H1 (cell line): ENCODE measurements at regions not wholly inside any gene's neighbourhood (a gene's known extent, or its start where the extent isn't known, plus 50 kb on each side); places are given as distances from the start of the nearest gene placed in this dataset.

Experiments
- CTCF ChIA-PET: fragments of 300-600 bp; sonication (Branson Sonifier 250); formaldehyde crosslinking; loops from one replicate; lab custom pipeline; 2021; ENCODE audit not compliant: partially characterized antibody; lab: Charles Lee
- POLR2A ChIA-PET: fragments of 300-600 bp; sonication (Branson Sonifier 250); formaldehyde crosslinking; loops from one replicate; lab custom pipeline; 2021; ENCODE audit warnings: inconsistent platforms; ENCODE audit not compliant: partially characterized antibody; lab: Charles Lee
- DNase-seq, 2 experiments: peaks; one replicate each; pipeline versions ENCODE4 v3.0.0 to v3.0.0-alpha.2; 2010 to 2022; ENCODE audit warnings: low spot score in 2 of 2, low read depth in 1 of 2, mixed read lengths in 1 of 2
- FAIRE-seq: peaks from 2 replicates; lab custom pipeline; 2011; peaks lifted over from hg19 to GRCh38; lab: Jason Lieb, UNC
- H2AFZ ChIP-seq: 2 replicates; pipeline ENCODE4 v1.8.1; 2012; ENCODE audit warnings: low read length, inconsistent platforms
- H2AK5ac ChIP-seq: 2 replicates; pipeline ENCODE4 v1.6.1; 2013; ENCODE audit warnings: low read depth, low read length
- H2BK120ac ChIP-seq: replicated peaks from 2 replicates; pipeline ENCODE3; 2013; ENCODE audit warnings: low read depth, low read length, inconsistent platforms
- H2BK12ac ChIP-seq: 2 replicates; pipeline ENCODE4 v1.6.1; 2013; ENCODE audit warnings: low read depth, low read length
- H2BK15ac ChIP-seq: 2 replicates; pipeline ENCODE4 v1.6.1; 2013; ENCODE audit warnings: low read length
- H2BK20ac ChIP-seq: 2 replicates; pipeline ENCODE4 v1.6.1; 2013; ENCODE audit warnings: low read length
- H2BK5ac ChIP-seq: 2 replicates; pipeline ENCODE4 v1.6.1; 2013; ENCODE audit warnings: low read depth, low read length
- H3K14ac ChIP-seq: 2 replicates; pipeline ENCODE4 v1.6.1; 2013; ENCODE audit warnings: inconsistent platforms; ENCODE audit not compliant: insufficient read length
- H3K18ac ChIP-seq: 2 replicates; pipeline ENCODE4 v1.6.1; 2013; ENCODE audit warnings: low read length; ENCODE audit errors: extremely low read depth
- H3K23ac ChIP-seq: 2 replicates; pipeline ENCODE4 v1.6.1; 2013; ENCODE audit warnings: inconsistent platforms; ENCODE audit not compliant: insufficient read length
- H3K23me2 ChIP-seq: 2 replicates; pipeline ENCODE4 v1.6.1; 2013; ENCODE audit warnings: low read depth, low read length
- H3K27ac ChIP-seq: 2 replicates; pipeline ENCODE4 v1.6.1; 2011; ENCODE audit warnings: low read depth, low read length, inconsistent platforms
- H3K27me3 ChIP-seq, 4 experiments: replicated peaks in 1 of 4; 1 replicate in 1 of 4; 2 replicates in 3 of 4; pipeline versions ENCODE4 v1.6.1 to v1.8.1; 2011 to 2013; ENCODE audit warnings: low read length in 3 of 4, mild to moderate bottlenecking in 3 of 4, inconsistent platforms in 2 of 4, mixed read lengths in 2 of 4, moderate library complexity in 1 of 4; ENCODE audit not compliant: control insufficient read depth in 3 of 4, insufficient read depth in 3 of 4; ENCODE audit errors: extremely low read depth in 1 of 4
- H3K36me3 ChIP-seq, 4 experiments: 2 replicates each; pipeline versions ENCODE4 v1.6.1 to v1.8.1; 2011 to 2013; ENCODE audit warnings: mild to moderate bottlenecking in 4 of 4, low read length in 3 of 4, moderate library complexity in 2 of 4, control low read depth in 1 of 4, inconsistent platforms in 1 of 4; ENCODE audit not compliant: insufficient read depth in 4 of 4, control insufficient read depth in 2 of 4
- H3K4ac ChIP-seq: replicated peaks from 2 replicates; pipeline ENCODE3; 2013; ENCODE audit warnings: low read length, low read depth, mixed read lengths, inconsistent platforms; ENCODE audit not compliant: insufficient read length
- H3K4me1 ChIP-seq, 4 experiments: replicated peaks in 1 of 4; 1 replicate in 1 of 4; 2 replicates in 3 of 4; pipeline versions ENCODE4 v1.6.1 to v1.8.1; 2011 to 2013; ENCODE audit warnings: low read length in 3 of 4, inconsistent platforms in 2 of 4, mixed read lengths in 1 of 4; ENCODE audit not compliant: insufficient read depth in 4 of 4, control insufficient read depth in 3 of 4
- H3K4me2 ChIP-seq, 2 experiments: 2 replicates each; pipeline versions ENCODE4 v1.6.1 to v1.8.1; 2011 to 2013; ENCODE audit warnings: low read depth in 2 of 2, low read length in 2 of 2, control low read depth in 1 of 2, inconsistent platforms in 1 of 2, mild to moderate bottlenecking in 1 of 2; ENCODE audit not compliant: insufficient read depth in 1 of 2
- H3K4me3 ChIP-seq, 4 experiments: fragments of 200-600, 300-600 bp in 1 of 4; sonication (generic), shearing (Covaris generic), sonication (Bioruptor Twin) in 1 of 4; 2 replicates each; pipeline versions ENCODE4 v1.5.1 to v1.8.1; 2011 to 2016; ENCODE audit warnings: low read length in 4 of 4, low read depth in 3 of 4, control low read depth in 2 of 4, inconsistent platforms in 2 of 4, mild to moderate bottlenecking in 2 of 4, mixed read lengths in 1 of 4, moderate library complexity in 1 of 4; ENCODE audit not compliant: insufficient read depth in 2 of 4; ENCODE audit errors: extremely low read depth in 1 of 4
- H3K56ac ChIP-seq: replicated peaks from 2 replicates; pipeline ENCODE3; 2013; ENCODE audit warnings: low read depth, mild to moderate bottlenecking, mixed read lengths, low read length, inconsistent platforms; ENCODE audit not compliant: insufficient read length
- H3K79me1 ChIP-seq: 2 replicates; pipeline ENCODE4 v1.6.1; 2013; ENCODE audit warnings: low read depth, low read length, control low read depth
- H3K79me2 ChIP-seq, 2 experiments: 2 replicates each; pipeline versions ENCODE4 v1.6.1 to v1.8.1; 2012 to 2013; ENCODE audit warnings: low read length in 2 of 2, mild to moderate bottlenecking in 2 of 2, inconsistent platforms in 1 of 2; ENCODE audit not compliant: insufficient read depth in 2 of 2, control insufficient read depth in 1 of 2
- H3K9ac ChIP-seq, 4 experiments: replicated peaks in 1 of 4; 1 replicate in 1 of 4; 2 replicates in 3 of 4; pipeline versions ENCODE4 v1.6.1 to v1.8.1; 2011 to 2013; ENCODE audit warnings: low read depth in 3 of 4, low read length in 3 of 4, control low read depth in 2 of 4, mild to moderate bottlenecking in 2 of 4, moderate library complexity in 2 of 4, inconsistent platforms in 1 of 4; ENCODE audit errors: extremely low read depth in 1 of 4
- H3K9me3 ChIP-seq, 2 experiments: 2 replicates each; pipeline versions ENCODE4 v1.6.1 to v1.8.1; 2012 to 2013; ENCODE audit warnings: mild to moderate bottlenecking in 2 of 2, moderate library complexity in 2 of 2, control low read depth in 1 of 2, inconsistent platforms in 1 of 2, low read depth in 1 of 2, low read length in 1 of 2, mixed read lengths in 1 of 2; ENCODE audit not compliant: insufficient read depth in 2 of 2
- H4K20me1 ChIP-seq, 2 experiments: replicated peaks in 1 of 2; 2 replicates each; pipeline versions ENCODE3 to v1.8.1; 2011 to 2013; ENCODE audit warnings: inconsistent platforms in 2 of 2, low read length in 2 of 2, mild to moderate bottlenecking in 1 of 2; ENCODE audit not compliant: insufficient read depth in 2 of 2, control insufficient read depth in 1 of 2
- H4K5ac ChIP-seq: 2 replicates; pipeline ENCODE4 v1.6.1; 2013; ENCODE audit warnings: low read length, low read depth, mixed read lengths, inconsistent platforms; ENCODE audit not compliant: insufficient read length
- H4K8ac ChIP-seq: 2 replicates; pipeline ENCODE4 v1.8.0; 2013; ENCODE audit warnings: mild to moderate bottlenecking, moderate library complexity, low read length, inconsistent platforms; ENCODE audit not compliant: insufficient read depth; ENCODE audit errors: extremely low read depth
- H4K91ac ChIP-seq: replicated peaks from 2 replicates; pipeline ENCODE3; 2013; ENCODE audit warnings: low read length, mixed read lengths, inconsistent platforms; ENCODE audit not compliant: insufficient read length
- KDM1A ChIP-seq: fragments of 200-600, 300-600 bp; sonication (generic); IDR thresholded peaks from 2 replicates; pipeline ENCODE4 v1.7.1; 2016; ENCODE audit warnings: mild to moderate bottlenecking, low read length, borderline replicate concordance
- ZNF274 ChIP-seq: IDR thresholded peaks from 2 replicates; pipeline ENCODE4 v1.7.0; 2012; ENCODE audit warnings: low read length, borderline replicate concordance; ENCODE audit errors: extremely low read depth
- WGBS, 2 experiments: shearing (Covaris generic) in 1 of 2; methylation state at CpG; one replicate each; pipeline versions ENCODE4 v1.1.6 to v1.1.7; 2013 to 2015; ENCODE audit warnings: low lambda C conversion rate in 2 of 2, mixed read lengths in 2 of 2, inconsistent platforms in 1 of 2, low coverage in 1 of 2, missing lambda C conversion rate in 1 of 2; ENCODE audit not compliant: insufficient replicate concordance in 2 of 2, insufficient coverage in 1 of 2, insufficient read length in 1 of 2; ENCODE audit errors: extremely low coverage in 1 of 2, missing lambda C conversion rate in 1 of 2; 5-methylcytosine and 5-hydroxymethylcytosine counted together

- H3K9me3 ChIP-seq: no peaks in the 10 kb centered on the region
- no peaks in the 10 kb centered on the region for H3K79me2 ChIP-seq
- no peak overlapping the region for H3K27ac ChIP-seq
- H3K4me2 ChIP-seq: no peak overlapping the region
- peak overlapping the region; percentile 67; the same call in 1 of the 2 replicates for H2BK5ac ChIP-seq
- H3K27me3 ChIP-seq: no peaks in the 10 kb centered on the region
- DNase-seq: no peak
- peaks cover 0 to 7% (median 4%) of the 10 kb centered on the region in 4 experiments; a peak in 4 of 7 replicates for H3K4me1 ChIP-seq
- no peak for FAIRE-seq
- no peaks in the 10 kb centered on the region for H4K20me1 ChIP-seq
- no peaks in the 10 kb centered on the region for H3K23me2 ChIP-seq
- H2BK12ac ChIP-seq: no peak overlapping the region; the same call in 1 of the 2 replicates
- CTCF ChIA-PET: no interaction called here
- H4K5ac ChIP-seq: no peak overlapping the region
- H3K23ac ChIP-seq: no peak overlapping the region
- no peak overlapping the region for H3K4me3 ChIP-seq
- POLR2A ChIA-PET: interaction anchor here (2.6 kb wide), 1 partner anchor 14 kb away, joined by 14 read pairs; no protein-coding TSS in a partner anchor
- H3K9ac ChIP-seq: no peak overlapping the region
- no peaks in the 10 kb centered on the region for H3K79me1 ChIP-seq
- no peaks in the 10 kb centered on the region for H3K36me3 ChIP-seq
- H3K4ac ChIP-seq: no peak overlapping the region
- peak overlapping the region; percentile 52; the same call in 1 of the 2 replicates for H2BK20ac ChIP-seq
- H2AK5ac ChIP-seq: no peak overlapping the region
- no peak overlapping the region for H2BK120ac ChIP-seq
- peak overlapping the region; percentile 62 for H4K91ac ChIP-seq
- no peak overlapping the region for H3K18ac ChIP-seq
- H2AFZ ChIP-seq: no peak overlapping the region
- no peak overlapping the region for H3K56ac ChIP-seq
- TF ChIP-seq KDM1A: 0 out of 2 replicates have a peak, but pooled peaks have one; percentile 36
- TF ChIP-seq ZNF274: no peak
- no peak overlapping the region for H2BK15ac ChIP-seq
- H3K14ac ChIP-seq: no peak overlapping the region
- H4K8ac ChIP-seq: no peak overlapping the region
- whole genome bisulfite sequencing, 2 experiments: 98% methylated on average over 4 of the region's 4 CpGs; no CpG with 5 or more reads in 1 of the 2 experiments
Measured at GRCh38 chr6:14366315-14366714, 248.7 kb downstream of the CD83 start.
